GM13976 (cell line): ENCODE measurements at regions not wholly inside any gene's neighbourhood (a gene's known extent, or its start where the extent isn't known, plus 50 kb on each side); places are given as distances from the start of the nearest gene placed in this dataset.

Experiments used
- DNase-seq: peaks from one replicate; pipeline ENCODE4 v3.0.0; 2012; ENCODE audit warnings: low spot score
- CTCF ChIP-seq: IDR thresholded peaks from 2 replicates; pipeline ENCODE4 v1.5.1; 2012; ENCODE audit warnings: borderline replicate concordance, mild to moderate bottlenecking; ENCODE audit not compliant: insufficient read depth; ENCODE audit errors: extremely low read depth, missing control alignments, control extremely low read depth
- in situ Hi-C: fragments of 300-500 bp; cut with MboI; formaldehyde crosslinking; loops from one replicate; pipeline ENCODE4 v1.12.0; 2022; ENCODE audit warnings: low sequenced_read_pairs, mixed read lengths, inconsistent platforms; ENCODE audit not compliant: unreplicated experiment

GRCh38 chr5:165224366-165225045 is 1719.1 kb downstream of the MAT2B start:
- no peak for DNase-seq
- no peak for TF ChIP-seq CTCF
- in situ Hi-C loops, result no loop called here

DNA sequence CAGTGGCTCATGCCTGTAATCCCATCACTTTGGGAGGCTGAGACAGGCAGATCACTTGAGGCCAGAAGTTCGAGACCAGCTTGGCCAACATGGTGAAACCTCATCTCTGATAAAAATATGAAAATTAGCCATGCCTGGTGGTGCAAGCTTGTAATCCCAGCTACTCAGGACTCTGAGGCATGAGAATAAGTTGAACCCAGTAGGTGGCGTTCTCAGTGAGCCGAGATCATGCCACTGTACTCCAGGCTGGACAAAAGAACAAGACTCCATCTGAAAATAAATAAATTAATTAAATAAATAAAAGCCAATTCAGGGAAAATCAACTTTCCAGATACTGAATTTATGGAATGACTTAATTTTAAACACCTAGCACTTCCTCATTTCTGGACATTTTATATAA is 1722.1 kb downstream of the MAT2B start:
- no peak for DNase-seq
- no peak for TF ChIP-seq CTCF
- in situ Hi-C loops, result no loop called here

- no peak for DNase-seq
- in situ Hi-C loops, result no loop called here
- no peak for TF ChIP-seq CTCF
Observed at GRCh38 chr5:165228184-165228583, 1722.8 kb downstream of the MAT2B start.

DNA sequence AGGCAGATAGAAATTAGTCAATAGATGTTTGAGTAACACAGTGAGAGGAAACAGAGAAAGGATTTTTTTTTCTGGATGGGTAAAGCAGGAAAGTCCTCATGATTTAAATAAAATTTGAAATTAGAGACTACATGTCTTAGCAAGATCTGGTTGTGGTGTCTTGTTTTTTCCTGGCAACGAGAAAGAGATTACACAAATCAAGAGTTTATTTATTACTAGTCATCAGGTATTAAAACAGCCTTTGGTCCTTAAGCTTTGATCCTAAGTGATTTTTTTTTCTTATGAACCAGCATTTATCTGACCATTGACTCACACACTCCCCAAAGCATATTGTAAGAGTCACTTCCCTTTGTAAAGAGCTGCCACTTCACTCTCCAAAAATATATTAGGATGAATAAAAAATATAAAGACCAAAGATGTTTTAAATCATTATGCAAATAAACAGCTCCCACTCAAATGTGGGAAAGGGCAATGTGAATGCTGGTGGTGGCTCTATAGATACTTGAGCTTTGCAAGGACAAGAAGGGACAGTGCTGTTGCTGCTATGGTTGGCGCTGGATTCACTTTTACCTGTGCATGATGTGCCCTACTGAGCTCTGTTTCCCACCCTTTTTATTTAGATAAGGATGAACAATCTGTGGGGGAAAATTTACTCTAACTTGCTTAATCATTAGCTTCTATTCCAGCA is 1726.5 kb downstream of the MAT2B start:
- no peak for DNase-seq
- TF ChIP-seq CTCF, result no peak
- in situ Hi-C loops, result no loop called here

DNA sequence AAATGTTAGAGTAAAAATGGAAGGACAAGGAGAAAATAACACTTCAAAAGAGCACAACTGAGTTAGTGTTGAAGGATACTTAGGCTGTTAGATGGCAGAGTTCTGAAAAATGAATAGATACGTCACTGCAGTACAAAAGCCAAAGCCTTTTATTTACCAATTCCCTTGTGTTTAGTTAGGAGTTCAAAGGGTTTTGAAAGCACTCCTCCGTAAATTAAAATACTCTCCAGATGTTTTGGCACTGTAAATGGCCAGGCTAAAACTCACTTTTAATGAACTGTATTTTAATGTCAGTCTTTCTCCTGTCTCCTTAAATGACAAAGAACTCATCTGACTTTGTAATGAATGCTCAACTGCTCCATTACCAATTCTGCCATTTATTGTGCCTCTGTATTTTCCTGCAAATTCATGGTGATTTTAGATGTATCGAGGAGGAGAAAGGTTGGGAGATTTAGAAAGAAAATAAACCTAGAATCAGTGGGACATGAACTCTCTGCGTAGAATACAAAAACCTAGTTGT is 1727.2 kb downstream of the MAT2B start:
- no peak for DNase-seq
- TF ChIP-seq CTCF, result no peak
- in situ Hi-C loops, result no loop called here

DNA sequence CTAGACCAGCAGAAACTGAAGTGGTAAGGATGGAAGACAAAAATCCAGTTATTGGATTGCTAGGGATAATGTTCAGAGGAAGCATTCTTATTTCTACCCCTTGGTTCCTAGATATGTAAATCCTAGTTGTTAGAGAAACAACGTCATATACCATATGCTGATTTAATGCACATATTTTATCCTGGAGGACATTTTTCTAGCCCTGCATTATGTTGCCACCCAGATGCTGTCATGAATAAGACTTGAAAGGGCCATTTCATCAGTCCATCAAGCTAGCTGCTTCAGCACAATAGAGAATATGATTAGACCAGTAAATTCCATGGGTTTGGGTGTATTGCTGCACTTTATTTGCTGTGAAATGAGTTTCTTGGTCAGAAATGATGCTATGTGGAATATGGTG is 1736.4 kb downstream of the MAT2B start:
- no peak for DNase-seq
- no peak for TF ChIP-seq CTCF
- in situ Hi-C loops, result no loop called here

- no peak for TF ChIP-seq CTCF
- in situ Hi-C loops, result no loop called here
- no peak for DNase-seq
Observed at GRCh38 chr5:165242646-165243045, 1737.2 kb downstream of the MAT2B start.
